SK-N-SH (cell line): ENCODE measurements at regions not wholly inside any gene's neighbourhood (a gene's known extent, or its start where the extent isn't known, plus 50 kb on each side); places are given as distances from the start of the nearest gene placed in this dataset.

Experiments
- CTCF ChIP-seq: fragments of 200-600 bp; sonication (generic); IDR thresholded peaks from 2 replicates; pipeline ENCODE4 v1.6.1; 2017; ENCODE audit warnings: antibody characterized with exemption, mild to moderate bottlenecking, moderate library complexity
- ELF1 ChIP-seq: IDR thresholded peaks from 2 replicates; pipeline ENCODE4 v1.4.0; 2012
- EP300 ChIP-seq, 2 experiments: IDR thresholded peaks; 2 replicates each; pipeline versions ENCODE4 v1.4.0 to v1.6.1; 2012; ENCODE audit warnings: borderline replicate concordance in 1 of 2, low read depth in 1 of 2, low read length in 1 of 2
- FOSL2 ChIP-seq: IDR thresholded peaks from 2 replicates; pipeline ENCODE4 v1.4.0; 2012; ENCODE audit warnings: low read depth, mild to moderate bottlenecking, moderate library complexity, borderline replicate concordance
- GABPA ChIP-seq: IDR thresholded peaks from 2 replicates; pipeline ENCODE4 v1.4.0; 2012; ENCODE audit warnings: low read depth, mild to moderate bottlenecking
- MXI1 ChIP-seq: IDR thresholded peaks from 2 replicates; pipeline ENCODE4 v1.6.1; 2012; ENCODE audit warnings: mild to moderate bottlenecking, low read depth, low read length, improper control_type of control experiment
- NRF1 ChIP-seq: IDR thresholded peaks from 2 replicates; pipeline ENCODE4 v1.6.1; 2012; ENCODE audit warnings: low read depth, mild to moderate bottlenecking, low read length
- POLR2AphosphoS5 ChIP-seq: IDR thresholded peaks from 2 replicates; pipeline ENCODE4 v1.6.1; 2012; ENCODE audit warnings: low read depth, low read length
- RCOR1 ChIP-seq: fragments of 150-350 bp; IDR thresholded peaks from 2 replicates; pipeline ENCODE4 v1.6.1; 2017; ENCODE audit warnings: antibody characterized with exemption, low read length
- SIN3A ChIP-seq: IDR thresholded peaks from 2 replicates; pipeline ENCODE4 v1.6.1; 2012; ENCODE audit warnings: low read depth, mild to moderate bottlenecking, low read length, moderate library complexity, borderline replicate concordance
- ZBTB33 ChIP-seq: IDR thresholded peaks from 2 replicates; pipeline ENCODE4 v1.4.0; 2012; ENCODE audit warnings: low read depth, borderline replicate concordance

- TF ChIP-seq CTCF (no peak), ELF1 (no peak), FOSL2 (no peak), RCOR1 (no peak), SIN3A (no peak), ZBTB33 (no peak), MXI1 (no peak), GABPA (no peak), EP300 (IDR thresholded peaks at IDR 0.05; ENCODE audit: borderline replicate concordance in 1 of 2, low read depth in 1 of 2, low read length in 1 of 2) (no peak), POLR2AphosphoS5 (no peak), NRF1 (no peak)
These were observed 77.7 kb downstream of the HAPSTR1 start for GRCh38 chr16:9169094-9169493.
